Mucosa of descending colon (tissue), 3 donors: ENCODE measurements at regions not wholly inside any gene's neighbourhood (a gene's known extent, or its start where the extent isn't known, plus 50 kb on each side); places are given as distances from the start of the nearest gene placed in this dataset.

Source experiments
- ATAC-seq: fragments of 200-7000 bp; cut with Tn5 transposase; one replicate; pipeline ENCODE4 v1.9.1; 2020; ENCODE audit warnings: mild to moderate bottlenecking, moderate library complexity
- DNase-seq, 3 donors: peaks; one replicate each; pipeline ENCODE4 v3.0.0-alpha.2; 2020
- H3K36me3 ChIP-seq: fragments of 200-600 bp; one replicate; pipeline ENCODE4 v1.8.0; 2021; ENCODE audit warnings: low read depth, mild to moderate bottlenecking
- H3K4me1 ChIP-seq: fragments of 200-600 bp; one replicate; pipeline ENCODE4 v1.8.0; 2021; ENCODE audit warnings: low read depth, mild to moderate bottlenecking
- H3K4me3 ChIP-seq: fragments of 200-600 bp; one replicate; pipeline ENCODE4 v1.8.0; 2021; ENCODE audit warnings: mild to moderate bottlenecking
- H3K9me3 ChIP-seq: fragments of 200-600 bp; one replicate; pipeline ENCODE4 v1.8.0; 2021; ENCODE audit warnings: mild to moderate bottlenecking
- intact Hi-C, 2 donors: fragments of 100-400 bp; cut with DNase I in 1 of 2; cut with micrococcal nuclease in 1 of 2; formaldehyde crosslinking; loops; one replicate each; pipeline versions ENCODE4 v1.11.0 to v1.11.1; 2022; cut with DNase I, micrococcal nuclease
- TF ChIP-seq, protein P1 (sequence below): fragments of 200-600 bp; IDR thresholded peaks from one replicate; pipeline ENCODE4 v1.8.0; 2022; ENCODE audit warnings: antibody characterized with exemption, mild to moderate bottlenecking
- donor health status: DM: no; HTN: no; CAD: no; lungs with moderate emphysema.
- donor health status: DM: no; HTN: no; CAD: no.
- donor health status: DM: no; HTN: yes; CAD: no.

DNA sequence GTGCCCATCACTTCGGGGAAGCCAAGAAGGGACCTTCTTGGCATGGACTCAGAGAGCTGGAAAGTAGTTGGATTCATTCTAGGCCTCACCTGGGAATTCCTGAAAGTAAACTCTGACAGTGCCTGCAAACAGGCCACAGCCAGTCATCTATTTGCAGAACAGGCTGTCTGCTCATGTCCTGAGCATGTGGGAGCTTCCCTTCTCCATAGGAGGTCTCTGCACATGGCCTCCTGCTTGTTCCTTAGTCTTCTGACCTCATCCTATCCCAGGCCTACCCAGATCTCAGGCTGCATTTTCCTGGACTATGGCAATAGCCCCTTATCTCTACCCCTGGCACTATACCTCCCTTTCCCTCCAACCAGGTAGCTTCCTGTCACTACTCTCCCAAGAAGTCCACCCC, 67.2 kb upstream of the FSTL4 start:
- no peak for DNase-seq
- intact Hi-C loops: no loop called here
- H3K4me3 ChIP-seq: no peak overlapping the region
- no peaks in the 10 kb centered on the region for H3K9me3 ChIP-seq
- no peaks in the 10 kb centered on the region for H3K36me3 ChIP-seq
- TF ChIP-seq, protein P1, sequence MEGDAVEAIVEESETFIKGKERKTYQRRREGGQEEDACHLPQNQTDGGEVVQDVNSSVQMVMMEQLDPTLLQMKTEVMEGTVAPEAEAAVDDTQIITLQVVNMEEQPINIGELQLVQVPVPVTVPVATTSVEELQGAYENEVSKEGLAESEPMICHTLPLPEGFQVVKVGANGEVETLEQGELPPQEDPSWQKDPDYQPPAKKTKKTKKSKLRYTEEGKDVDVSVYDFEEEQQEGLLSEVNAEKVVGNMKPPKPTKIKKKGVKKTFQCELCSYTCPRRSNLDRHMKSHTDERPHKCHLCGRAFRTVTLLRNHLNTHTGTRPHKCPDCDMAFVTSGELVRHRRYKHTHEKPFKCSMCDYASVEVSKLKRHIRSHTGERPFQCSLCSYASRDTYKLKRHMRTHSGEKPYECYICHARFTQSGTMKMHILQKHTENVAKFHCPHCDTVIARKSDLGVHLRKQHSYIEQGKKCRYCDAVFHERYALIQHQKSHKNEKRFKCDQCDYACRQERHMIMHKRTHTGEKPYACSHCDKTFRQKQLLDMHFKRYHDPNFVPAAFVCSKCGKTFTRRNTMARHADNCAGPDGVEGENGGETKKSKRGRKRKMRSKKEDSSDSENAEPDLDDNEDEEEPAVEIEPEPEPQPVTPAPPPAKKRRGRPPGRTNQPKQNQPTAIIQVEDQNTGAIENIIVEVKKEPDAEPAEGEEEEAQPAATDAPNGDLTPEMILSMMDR: no peak
- ATAC-seq: no peak
- H3K4me1 ChIP-seq: no peaks in the 10 kb centered on the region

DNA sequence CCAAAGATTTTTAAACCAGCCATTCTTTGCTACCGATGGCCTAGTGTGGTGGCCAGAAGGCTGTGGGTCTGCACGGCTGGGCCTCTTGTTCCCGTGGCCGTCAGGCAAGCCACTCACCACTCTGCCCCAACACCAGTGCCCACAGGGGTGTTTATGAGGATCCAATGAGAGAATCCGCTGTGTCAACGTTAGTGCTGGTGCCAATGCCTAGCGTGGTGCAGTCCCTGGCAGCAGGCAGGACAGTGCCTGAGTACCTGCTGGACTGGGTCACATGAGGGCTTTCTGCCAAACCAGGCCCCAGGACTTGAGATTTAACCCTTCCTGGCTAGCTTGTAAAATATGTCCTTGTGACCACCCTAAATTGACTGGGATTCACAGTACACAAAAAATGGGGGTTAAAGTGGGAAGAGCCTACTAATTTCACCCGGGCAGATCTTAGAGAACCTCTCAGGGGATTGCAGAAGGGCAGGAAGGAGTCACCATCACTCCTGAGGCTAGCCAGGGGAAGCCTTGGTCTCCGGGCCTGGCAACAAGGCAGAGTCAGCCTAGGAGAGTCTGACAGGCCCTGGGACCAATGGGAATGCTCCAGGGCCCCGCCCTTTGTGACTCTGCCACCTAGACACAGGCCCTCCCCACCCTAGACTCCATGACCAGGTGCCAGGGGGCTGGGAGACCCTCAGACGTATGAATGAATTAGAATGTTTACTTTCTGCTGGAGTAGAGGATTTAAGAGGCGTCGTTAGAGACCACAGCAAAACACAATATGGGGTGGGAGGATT, 63.2 kb upstream of the FSTL4 start:
- no peaks in the 10 kb centered on the region for H3K9me3 ChIP-seq
- TF ChIP-seq, protein P1: no peak
- H3K36me3 ChIP-seq: no peaks in the 10 kb centered on the region
- intact Hi-C loops: no loop called here
- no peaks in the 10 kb centered on the region for H3K4me1 ChIP-seq
- DNase-seq: no peak
- ATAC-seq: no peak
- no peak overlapping the region for H3K4me3 ChIP-seq

DNA sequence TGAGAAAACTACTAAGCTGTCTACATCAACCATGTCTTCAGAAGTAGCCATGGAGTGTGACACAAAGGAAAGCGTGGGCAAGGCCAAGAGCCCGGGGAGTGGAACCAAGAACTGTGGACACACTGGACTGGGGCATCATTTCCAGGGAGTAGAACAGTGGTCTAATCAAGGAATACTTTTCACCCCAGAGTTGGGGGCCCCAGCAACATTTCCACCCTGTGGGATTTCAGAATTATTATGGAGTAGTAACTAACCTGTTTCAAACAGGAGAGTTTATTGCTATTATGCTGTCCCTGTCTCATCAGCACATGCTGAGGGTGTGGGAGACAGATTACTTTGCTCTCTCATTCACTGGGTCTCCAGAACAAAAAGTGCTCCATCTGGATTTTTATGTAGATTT, 58.0 kb upstream of the FSTL4 start:
- no peak overlapping the region for H3K4me3 ChIP-seq
- intact Hi-C loops: no loop called here
- no peaks in the 10 kb centered on the region for H3K4me1 ChIP-seq
- DNase-seq (no peak), ATAC-seq (no peak)
- no peaks in the 10 kb centered on the region for H3K36me3 ChIP-seq
- TF ChIP-seq, protein P1: no peak
- no peaks in the 10 kb centered on the region for H3K9me3 ChIP-seq

DNA sequence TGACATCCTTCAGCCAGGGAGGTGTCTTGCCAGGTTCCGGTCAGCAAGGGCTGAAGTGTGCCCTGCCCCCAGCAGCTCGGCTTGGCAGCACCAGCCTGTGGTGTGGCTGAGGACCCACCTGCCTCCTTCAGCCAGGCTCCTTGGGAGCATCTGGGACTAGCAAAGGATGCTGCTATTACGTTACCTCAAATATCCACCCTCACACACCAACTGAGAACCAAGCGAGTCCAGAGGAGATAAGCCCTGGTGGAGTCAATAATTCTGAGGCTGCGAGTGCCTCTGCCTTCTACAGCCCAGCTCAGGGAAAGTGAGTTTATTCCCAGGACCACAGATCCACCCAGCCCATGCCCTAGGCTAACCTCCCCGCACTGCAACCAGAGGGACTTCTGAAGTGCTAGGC, 57.1 kb upstream of the FSTL4 start:
- no peaks in the 10 kb centered on the region for H3K9me3 ChIP-seq
- H3K4me3 ChIP-seq: no peak overlapping the region
- no peak for ATAC-seq
- no peak for DNase-seq
- H3K36me3 ChIP-seq: no peaks in the 10 kb centered on the region
- H3K4me1 ChIP-seq: no peaks in the 10 kb centered on the region
- TF ChIP-seq, protein P1: no peak
- intact Hi-C loops: no loop called here

DNA sequence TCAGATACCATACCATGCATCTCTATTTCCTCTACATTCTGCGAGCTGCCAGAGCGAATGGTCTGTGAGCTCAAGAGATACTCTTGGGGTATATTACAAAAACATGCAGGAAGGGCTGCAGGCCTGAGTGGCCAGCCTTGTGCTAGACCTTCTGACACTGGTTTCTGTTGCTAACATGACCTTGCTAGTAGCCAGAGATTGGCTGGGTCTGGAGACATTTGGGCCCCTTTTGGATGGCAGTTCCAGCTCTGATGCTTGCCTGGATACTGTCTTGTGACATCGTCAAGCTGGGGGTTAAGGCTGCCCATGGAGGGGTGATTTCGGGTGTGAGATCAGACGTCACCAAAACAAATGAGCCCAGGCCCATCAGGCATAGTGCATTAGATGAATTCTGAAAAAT, 56.1 kb upstream of the FSTL4 start:
- intact Hi-C loops: no loop called here
- no peak for ATAC-seq
- TF ChIP-seq, protein P1: no peak
- H3K4me3 ChIP-seq: no peak overlapping the region
- H3K9me3 ChIP-seq: no peaks in the 10 kb centered on the region
- no peak for DNase-seq
- no peaks in the 10 kb centered on the region for H3K4me1 ChIP-seq
- no peaks in the 10 kb centered on the region for H3K36me3 ChIP-seq

DNA sequence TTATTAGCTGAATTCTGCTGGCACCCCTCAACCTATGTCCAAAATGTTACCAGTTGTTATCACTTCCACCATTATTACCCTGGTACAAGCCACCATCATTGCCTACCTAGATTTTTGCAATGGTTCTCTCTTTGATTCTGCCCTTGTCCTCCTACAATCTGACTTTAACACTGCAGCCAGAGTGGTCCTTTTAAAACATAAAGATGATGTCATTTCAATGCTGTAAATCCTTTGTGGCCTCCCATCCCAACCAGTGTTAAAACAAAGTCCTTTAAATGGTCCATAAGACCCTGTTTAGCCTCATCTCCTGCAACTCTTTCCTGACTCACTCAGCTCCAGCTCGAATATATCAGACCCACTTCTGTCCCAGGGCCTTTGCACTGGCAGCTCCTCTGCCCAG, 54.9 kb upstream of the FSTL4 start:
- Histone ChIP-seq H3K4me1 (no peaks in the 10 kb centered on the region), H3K4me3 (no peak overlapping the region), H3K9me3 (no peaks in the 10 kb centered on the region), H3K36me3 (no peaks in the 10 kb centered on the region)
- no peak for ATAC-seq
- TF ChIP-seq, protein P1: no peak
- no peak for DNase-seq
- intact Hi-C loops: no loop called here
